DND-41 (cell line): ENCODE measurements at regions not wholly inside any gene's neighbourhood (a gene's known extent, or its start where the extent isn't known, plus 50 kb on each side); places are given as distances from the start of the nearest gene placed in this dataset.

Experiments
- CTCF ChIP-seq: IDR thresholded peaks from 2 replicates; pipeline ENCODE4 v1.5.1; 2012; ENCODE audit warnings: borderline replicate concordance, low read length, moderate library complexity, mild to moderate bottlenecking; ENCODE audit not compliant: poor library complexity, severe bottlenecking; ENCODE audit errors: extremely low read depth
- EZH2 ChIP-seq: IDR thresholded peaks from 3 replicates; pipeline ENCODE4 v1.6.1; 2012; ENCODE audit warnings: borderline replicate concordance, low read depth, mild to moderate bottlenecking, moderate library complexity, low read length, inconsistent platforms; ENCODE audit not compliant: severe bottlenecking

GRCh38 chr3:13238687-13239466 is 165.6 kb upstream of the IQSEC1 start:
- no peak for TF ChIP-seq CTCF
- no peak for TF ChIP-seq EZH2
